ENCODE measurements at regions not wholly inside any gene's neighbourhood (a gene's known extent, or its start where the extent isn't known, plus 50 kb on each side); places are given as distances from the start of the nearest gene placed in this dataset.

DNA sequence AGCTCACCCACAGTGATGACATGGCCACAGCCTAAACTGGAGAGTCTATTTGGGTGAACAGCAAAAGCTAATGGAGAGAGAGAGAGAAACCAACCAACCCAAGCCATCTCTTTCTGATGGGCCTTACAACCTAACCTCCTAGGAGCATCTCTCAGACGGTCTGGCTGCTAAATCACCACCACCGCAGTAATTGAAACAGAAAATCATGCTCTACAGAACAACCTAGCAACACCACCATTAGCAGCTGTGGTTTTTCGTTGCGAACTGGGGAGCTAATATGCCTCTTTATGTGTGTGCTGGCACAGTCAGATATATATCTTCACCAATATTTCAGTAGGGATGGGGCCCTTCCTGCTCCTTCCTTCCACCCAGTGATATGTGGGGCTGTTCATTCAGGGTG, 166.9 kb upstream of the PROK2 start:
- Histone ChIP-seq H3K9me3 (ENCODE audit: control insufficient read depth, insufficient read depth, low read length) (no peaks in the 10 kb centered on the region), H3K18ac (ENCODE audit: low read depth, low read length) (no peak overlapping the region), H2AFZ (replicated peaks; ENCODE audit: low read length, poor library complexity) (no peak overlapping the region), H4K8ac (ENCODE audit: low read depth in 2 of 2, low read length in 2 of 2) (no peak overlapping the region), H3K4me1 (ENCODE audit: control insufficient read depth, insufficient read depth, low read length) (no peaks in the 10 kb centered on the region), H3K56ac (ENCODE audit: extremely low read depth, insufficient read depth, low read length) (no peak overlapping the region), H3K9ac (ENCODE audit: low read depth, low read length) (no peak overlapping the region), H2AK9ac (replicated peaks; ENCODE audit: low read depth, low read length, poor library complexity) (no peak overlapping the region), H3K4ac (ENCODE audit: low read depth, low read length) (no peak overlapping the region), H3K9me1 (ENCODE audit: insufficient read depth, low read length) (no peaks in the 10 kb centered on the region), H2BK20ac (ENCODE audit: low read depth, low read length) (no peak overlapping the region), H4K5ac (ENCODE audit: low read depth, low read length) (no peak overlapping the region), H3K27ac (ENCODE audit: insufficient read depth, low read length) (no peak overlapping the region), H2BK5ac (ENCODE audit: low read depth, low read length, poor library complexity, severe bottlenecking) (no peak overlapping the region), H3K36me3 (ENCODE audit: control insufficient read depth, insufficient read depth, low read length) (no peaks in the 10 kb centered on the region), H3K79me1 (ENCODE audit: low read depth in 1 of 2, low read length in 2 of 2) (no peaks in the 10 kb centered on the region), H2BK120ac (ENCODE audit: low read depth, low read length) (no peak overlapping the region), H3K4me2 (ENCODE audit: low read depth, low read length) (no peak overlapping the region), H3K23ac (ENCODE audit: low read depth, low read length) (no peak overlapping the region), H3K27me3 (ENCODE audit: control insufficient read depth, insufficient read depth, low read length) (peaks cover 11% of the 10 kb centered on the region), H3K14ac (replicated peaks; ENCODE audit: low read depth, low read length) (no peak overlapping the region), H3K4me3 (ENCODE audit: insufficient read depth, low read depth, low read length) (no peak overlapping the region), H4K91ac (ENCODE audit: insufficient read depth, low read depth, low read length) (no peak overlapping the region), H2AK5ac (ENCODE audit: low read depth, low read length) (no peak overlapping the region), H4K20me1 (ENCODE audit: insufficient read depth, low read length) (no peaks in the 10 kb centered on the region), H2BK15ac (ENCODE audit: low read depth, low read length) (no peak overlapping the region)
- DNase-seq (no peak), ATAC-seq (ENCODE audit: low read depth) (no peak)
- dilution Hi-C loops (cut with HindIII; ENCODE audit: low sequenced_read_pairs, unreplicated experiment), result no loop called here
- ChIA-PET CTCF (interaction anchor here (0.6 kb wide), 1 partner anchor 22 kb away, joined by 4 read pairs; no protein-coding TSS in a partner anchor), POLR2A (ENCODE audit: unreplicated experiment) (no interaction called here)
- intact Hi-C loops (cut with micrococcal nuclease), result loop anchor here (10.0 kb wide), 1 partner anchor 237 kb away; no protein-coding TSS in a partner anchor
- WGBS, 2 experiments (ENCODE audit: extremely low coverage in 2 of 2, insufficient read length in 1 of 2), result 60% methylated on average over 1 of the region's 4 CpGs; no CpG with 5 or more reads in 1 of the 2 experiments
- in situ Hi-C loops (cut with MboI; ENCODE audit: low sequenced_read_pairs), result loop anchor here (10.0 kb wide), 1 partner anchor 873 kb away; no protein-coding TSS in a partner anchor
- no peak for TF ChIP-seq ELK1 (IDR thresholded peaks at IDR 0.05; ENCODE audit: borderline replicate concordance, low read depth, low read length)
- no peak for TF ChIP-seq POLR2A (IDR thresholded peaks at IDR 0.05; ENCODE audit: low read depth, low read length)
- TF ChIP-seq RCOR1 (IDR thresholded peaks at IDR 0.05; ENCODE audit: insufficient replicate concordance, low read length), result no peak
- no peak for TF ChIP-seq SMC3 (IDR thresholded peaks at IDR 0.05; ENCODE audit: low read depth, low read length)
- no peak for TF ChIP-seq CEBPB (IDR thresholded peaks at IDR 0.05; ENCODE audit: low read depth, low read length)
- TF ChIP-seq CTCF (conservative IDR thresholded peaks at IDR 0.05; ENCODE audit: low read depth, low read length), result no peak
- no peak for TF ChIP-seq RFX5 (IDR thresholded peaks at IDR 0.05; ENCODE audit: low read depth, low read length)
- TF ChIP-seq MXI1 (IDR thresholded peaks at IDR 0.05; ENCODE audit: borderline replicate concordance, low read depth, low read length), result no peak
- no peak for TF ChIP-seq MAFK (IDR thresholded peaks at IDR 0.05; ENCODE audit: low read depth, low read length)
- no peak for TF ChIP-seq FOS (IDR thresholded peaks at IDR 0.05; ENCODE audit: low read depth, low read length)
- TF ChIP-seq RAD21 (IDR thresholded peaks at IDR 0.05; ENCODE audit: low read length), result no peak
- TF ChIP-seq BHLHE40 (IDR thresholded peaks at IDR 0.05; ENCODE audit: low read depth, low read length), result no peak
- no peak for TF ChIP-seq USF2 (IDR thresholded peaks at IDR 0.05; ENCODE audit: low read depth, low read length)
- no peak for TF ChIP-seq NFE2L2 (IDR thresholded peaks at IDR 0.05; ENCODE audit: low read depth, low read length)
- no peak for TF ChIP-seq CHD1 (IDR thresholded peaks at IDR 0.05; ENCODE audit: low read depth, low read length)
- TF ChIP-seq MAZ (IDR thresholded peaks at IDR 0.05; ENCODE audit: borderline replicate concordance, low read depth, low read length), result no peak
- no TSS peak for BruUV-seq (replicated peaks)

Measured in IMR-90 (cell line).